HG02852 (cell line): ENCODE measurements at regions not wholly inside any gene's neighbourhood (a gene's known extent, or its start where the extent isn't known, plus 50 kb on each side); places are given as distances from the start of the nearest gene placed in this dataset.
"Not testable (repeated sequence)": the region's sequence is repeated elsewhere in the genome, so short reads cannot be mapped to it uniquely, and the experiment has no call there.

Source experiments
- ATAC-seq: cut with Tn5 transposase; IDR thresholded peaks from one replicate; pipeline ENCODE4 v1.9.1; 2021; ENCODE audit warnings: mild to moderate bottlenecking, moderate library complexity; ENCODE audit not compliant: unreplicated experiment

- ATAC-seq: no peak
Observed at GRCh38 chr1:195294911-195295310, 1313.3 kb downstream of the KCNT2 start.

- no peak for ATAC-seq
Observed at GRCh38 chr1:195278644-195279043, 1329.6 kb downstream of the KCNT2 start.

GRCh38 chr1:195275710-195276109, 1332.5 kb downstream of the KCNT2 start:
- ATAC-seq: no peak

GRCh38 chr1:195251900-195252299, 1356.3 kb downstream of the KCNT2 start:
- no peak for ATAC-seq

GRCh38 chr1:195243492-195243891, 1364.7 kb downstream of the KCNT2 start:
- no peak for ATAC-seq

- ATAC-seq: no peak
Observed at GRCh38 chr1:195241066-195241465, 1367.2 kb downstream of the KCNT2 start.

GRCh38 chr1:195238313-195238712, 1369.9 kb downstream of the KCNT2 start:
- no peak for ATAC-seq

GRCh38 chr1:195236991-195237889, 1371.0 kb downstream of the KCNT2 start:
- ATAC-seq: no peak

- no peak for ATAC-seq
Observed at GRCh38 chr1:195218428-195219212, 1389.6 kb downstream of the KCNT2 start.

GRCh38 chr1:195202241-195202640, 1406.0 kb downstream of the KCNT2 start:
- no peak for ATAC-seq

- ATAC-seq: no peak
Observed at GRCh38 chr1:195200772-195201171, 1407.5 kb downstream of the KCNT2 start.

- ATAC-seq: no peak
Observed at GRCh38 chr1:195197116-195197515, 1411.1 kb downstream of the KCNT2 start.

GRCh38 chr1:195195423-195196057, 1412.7 kb downstream of the KCNT2 start:
- peak; percentile 98 for ATAC-seq

GRCh38 chr1:195193134-195193533, 1415.1 kb downstream of the KCNT2 start:
- no peak for ATAC-seq

GRCh38 chr1:195188821-195189220, 1419.4 kb downstream of the KCNT2 start:
- no peak for ATAC-seq

GRCh38 chr1:195186544-195186943, 1421.7 kb downstream of the KCNT2 start:
- no peak for ATAC-seq

GRCh38 chr1:195185736-195186135, 1422.5 kb downstream of the KCNT2 start:
- ATAC-seq: no peak

GRCh38 chr1:195185321-195185720, 1422.9 kb downstream of the KCNT2 start:
- no peak for ATAC-seq

GRCh38 chr1:195173753-195174152, 1434.5 kb downstream of the KCNT2 start:
- ATAC-seq: no peak

GRCh38 chr1:195159795-195160194, 1448.4 kb downstream of the KCNT2 start:
- ATAC-seq: not testable (repeated sequence)

- no peak for ATAC-seq
Observed at GRCh38 chr1:195158091-195158490, 1450.1 kb downstream of the KCNT2 start.
